Mesenchymal stem cell (in vitro differentiated cells and primary cell): ENCODE measurements at regions not wholly inside any gene's neighbourhood (a gene's known extent, or its start where the extent isn't known, plus 50 kb on each side); places are given as distances from the start of the nearest gene placed in this dataset.

Experiments
- DNase-seq: peaks from one replicate; pipeline ENCODE4 v3.0.0-alpha.2; 2013
- H2AFZ ChIP-seq: one replicate; pipeline ENCODE4 v1.6.1; 2013; ENCODE audit warnings: low read depth, mild to moderate bottlenecking, control low read depth, inconsistent platforms, low read length, moderate library complexity
- H2AK5ac ChIP-seq: 2 replicates; pipeline ENCODE4 v1.6.1; 2013; ENCODE audit warnings: low read length, moderate library complexity, mild to moderate bottlenecking, inconsistent platforms; ENCODE audit not compliant: severe bottlenecking
- H2BK120ac ChIP-seq: one replicate; pipeline ENCODE4 v1.6.1; 2013; ENCODE audit warnings: low read depth, mild to moderate bottlenecking, inconsistent platforms, low read length, moderate library complexity
- H2BK12ac ChIP-seq, 2 experiments: one replicate each; pipeline ENCODE4 v1.6.1; 2013; ENCODE audit warnings: inconsistent platforms in 2 of 2, low read length in 2 of 2, mild to moderate bottlenecking in 2 of 2, moderate library complexity in 2 of 2, control low read depth in 1 of 2
- H2BK15ac ChIP-seq: one replicate; pipeline ENCODE4 v1.6.1; 2013; ENCODE audit warnings: mild to moderate bottlenecking, low read depth, inconsistent platforms; ENCODE audit not compliant: poor library complexity, severe bottlenecking
- H2BK5ac ChIP-seq: 2 replicates; pipeline ENCODE4 v1.6.1; 2013; ENCODE audit warnings: low read depth, mild to moderate bottlenecking, low read length, control low read depth, inconsistent platforms; ENCODE audit not compliant: poor library complexity, severe bottlenecking
- H3K14ac ChIP-seq, 2 experiments: one replicate each; pipeline ENCODE4 v1.6.1; 2013; ENCODE audit warnings: inconsistent platforms in 2 of 2, low read length in 2 of 2, control low read depth in 1 of 2, mild to moderate bottlenecking in 1 of 2, moderate library complexity in 1 of 2
- H3K18ac ChIP-seq, 2 experiments: one replicate each; pipeline ENCODE4 v1.6.1; 2013; ENCODE audit warnings: inconsistent platforms in 2 of 2, low read length in 2 of 2, control low read depth in 1 of 2, low read depth in 1 of 2, mild to moderate bottlenecking in 1 of 2
- H3K23ac ChIP-seq, 2 experiments: one replicate each; pipeline ENCODE4 v1.6.1; 2013; ENCODE audit warnings: inconsistent platforms in 2 of 2, low read length in 2 of 2, mild to moderate bottlenecking in 2 of 2, moderate library complexity in 2 of 2, control low read depth in 1 of 2
- H3K27ac ChIP-seq: 2 replicates; pipeline ENCODE4 v1.5.1; 2013; ENCODE audit warnings: mild to moderate bottlenecking, moderate library complexity, low read length, control low read depth, inconsistent platforms; ENCODE audit not compliant: poor library complexity, severe bottlenecking
- H3K27me3 ChIP-seq, 2 experiments: 2 replicates each; pipeline versions ENCODE4 v1.6.1 to v1.7.0; 2013; ENCODE audit warnings: low read length in 2 of 2, mild to moderate bottlenecking in 2 of 2, moderate library complexity in 2 of 2, control low read depth in 1 of 2, inconsistent platforms in 1 of 2; ENCODE audit not compliant: control insufficient read depth in 1 of 2, insufficient read depth in 1 of 2
- H3K36me3 ChIP-seq, 2 experiments: 2 replicates each; pipeline versions ENCODE4 v1.6.1 to v1.7.0; 2013; ENCODE audit warnings: low read length in 2 of 2, control low read depth in 1 of 2, inconsistent platforms in 1 of 2, low read depth in 1 of 2, mild to moderate bottlenecking in 1 of 2; ENCODE audit not compliant: insufficient read depth in 2 of 2, control insufficient read depth in 1 of 2
- H3K4ac ChIP-seq, 2 experiments: one replicate each; pipeline ENCODE4 v1.6.1; 2013; ENCODE audit warnings: inconsistent platforms in 2 of 2, low read length in 2 of 2, mild to moderate bottlenecking in 2 of 2, moderate library complexity in 2 of 2, control low read depth in 1 of 2, low read depth in 1 of 2
- H3K4me1 ChIP-seq: 2 replicates; pipeline ENCODE4 v1.6.1; 2013; ENCODE audit warnings: low read depth, low read length, control low read depth; ENCODE audit not compliant: control insufficient read depth, insufficient read depth
- H3K4me2 ChIP-seq: 2 replicates; pipeline ENCODE4 v1.6.1; 2013; ENCODE audit warnings: low read length, mild to moderate bottlenecking, inconsistent platforms; ENCODE audit not compliant: poor library complexity, severe bottlenecking
- H3K4me3 ChIP-seq, 2 experiments: 2 replicates each; pipeline versions ENCODE4 v1.5.1 to v1.7.0; 2013; ENCODE audit warnings: low read length in 2 of 2, mild to moderate bottlenecking in 2 of 2, control low read depth in 1 of 2, low read depth in 1 of 2; ENCODE audit not compliant: insufficient read depth in 1 of 2
- H3K79me1 ChIP-seq: replicated peaks from 2 replicates; pipeline ENCODE4 v1.6.1; 2013; ENCODE audit warnings: mild to moderate bottlenecking, control low read depth, low read length, inconsistent platforms; ENCODE audit not compliant: poor library complexity, severe bottlenecking
- H3K9ac ChIP-seq: 2 replicates; pipeline ENCODE4 v1.7.0; 2013; ENCODE audit warnings: mild to moderate bottlenecking, low read length, moderate library complexity
- H3K9me3 ChIP-seq: 2 replicates; pipeline ENCODE4 v1.7.0; 2013; ENCODE audit warnings: mild to moderate bottlenecking, low read length; ENCODE audit not compliant: control insufficient read depth
- H4K8ac ChIP-seq: one replicate; pipeline ENCODE4 v1.6.1; 2013; ENCODE audit warnings: inconsistent platforms, mild to moderate bottlenecking, low read length, moderate library complexity
- H4K91ac ChIP-seq: one replicate; pipeline ENCODE4 v1.6.1; 2013; ENCODE audit warnings: mild to moderate bottlenecking, low read length, inconsistent platforms
- WGBS: methylation state at CpG from one replicate; pipeline ENCODE4 v1.1.7; 2013; ENCODE audit warnings: mixed read lengths; 5-methylcytosine and 5-hydroxymethylcytosine counted together

DNA sequence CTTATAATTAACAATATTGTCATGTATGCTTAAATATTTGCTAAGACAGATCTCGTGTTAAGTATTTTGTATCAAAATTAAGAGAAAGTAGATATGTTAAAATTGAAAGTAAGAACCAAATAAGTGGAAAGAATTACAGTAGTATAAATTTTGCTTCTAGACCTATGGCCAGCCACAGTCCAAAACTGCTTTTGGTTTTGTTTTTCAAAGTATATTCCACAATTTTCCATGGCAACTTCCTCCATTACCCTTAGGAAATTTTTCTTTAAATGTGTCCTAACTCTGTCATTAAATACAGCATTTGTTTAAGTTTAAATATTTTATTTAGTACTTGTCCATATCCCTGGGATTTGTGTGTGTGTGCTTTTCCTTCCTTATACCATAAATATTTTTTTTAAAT, 689.0 kb downstream of the DIAPH3 start:
- H2AFZ ChIP-seq = no peak overlapping the region
- no CpG with 5 or more reads among the region's 1 CpG for WGBS
- H3K14ac ChIP-seq = no peak overlapping the region
- H3K36me3 ChIP-seq = no peaks in the 10 kb centered on the region
- H3K18ac ChIP-seq = no peak overlapping the region
- H3K79me1 ChIP-seq = no peaks in the 10 kb centered on the region
- H3K4me3 ChIP-seq = no peak overlapping the region
- no peak overlapping the region for H3K4me2 ChIP-seq
- H3K27ac ChIP-seq = no peak overlapping the region
- no peaks in the 10 kb centered on the region for H3K27me3 ChIP-seq
- no peak overlapping the region for H3K4ac ChIP-seq
- H3K23ac ChIP-seq = no peak overlapping the region
- H2BK15ac ChIP-seq = no peak overlapping the region
- H2BK5ac ChIP-seq = no peak overlapping the region
- H3K9me3 ChIP-seq = no peaks in the 10 kb centered on the region
- DNase-seq = no peak
- H3K9ac ChIP-seq = no peak overlapping the region
- H4K8ac ChIP-seq = no peak overlapping the region
- no peak overlapping the region for H4K91ac ChIP-seq
- no peaks in the 10 kb centered on the region for H3K4me1 ChIP-seq
- no peak overlapping the region for H2AK5ac ChIP-seq
- no peak overlapping the region for H2BK12ac ChIP-seq
- H2BK120ac ChIP-seq = no peak overlapping the region

DNA sequence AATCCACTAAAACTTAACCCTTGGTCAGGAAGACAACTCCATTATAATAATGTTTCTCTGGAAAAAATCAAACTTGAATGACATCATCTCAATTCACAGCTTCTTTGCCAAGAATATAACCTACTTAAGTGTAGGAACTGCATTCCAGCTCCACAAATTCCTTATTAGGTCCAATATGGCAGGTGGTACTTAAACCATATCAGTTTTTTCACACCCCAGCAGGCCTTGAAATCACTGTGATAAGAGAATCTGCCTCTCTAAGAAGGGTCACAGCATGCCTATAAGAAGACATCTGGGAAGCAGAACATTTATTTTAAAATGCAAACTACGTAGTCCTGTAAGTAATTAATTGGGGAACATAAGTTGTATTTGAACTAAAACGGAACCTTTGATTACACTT, 687.8 kb downstream of the DIAPH3 start:
- Histone ChIP-seq H3K14ac (no peak overlapping the region), H3K27ac (no peak overlapping the region), H2AK5ac (no peak overlapping the region), H4K8ac (no peak overlapping the region), H2BK120ac (no peak overlapping the region), H3K23ac (no peak overlapping the region), H3K4me1 (no peaks in the 10 kb centered on the region), H2BK12ac (no peak overlapping the region), H2AFZ (no peak overlapping the region), H4K91ac (no peak overlapping the region), H3K18ac (no peak overlapping the region), H3K9me3 (no peaks in the 10 kb centered on the region), H3K4ac (no peak overlapping the region), H2BK5ac (no peak overlapping the region), H3K4me3 (no peak overlapping the region), H3K4me2 (no peak overlapping the region), H3K27me3 (no peaks in the 10 kb centered on the region), H2BK15ac (no peak overlapping the region), H3K79me1 (no peaks in the 10 kb centered on the region), H3K9ac (no peak overlapping the region), H3K36me3 (no peaks in the 10 kb centered on the region)
- DNase-seq = no peak
- WGBS = no CpG with 5 or more reads among the region's 2 CpGs

DNA sequence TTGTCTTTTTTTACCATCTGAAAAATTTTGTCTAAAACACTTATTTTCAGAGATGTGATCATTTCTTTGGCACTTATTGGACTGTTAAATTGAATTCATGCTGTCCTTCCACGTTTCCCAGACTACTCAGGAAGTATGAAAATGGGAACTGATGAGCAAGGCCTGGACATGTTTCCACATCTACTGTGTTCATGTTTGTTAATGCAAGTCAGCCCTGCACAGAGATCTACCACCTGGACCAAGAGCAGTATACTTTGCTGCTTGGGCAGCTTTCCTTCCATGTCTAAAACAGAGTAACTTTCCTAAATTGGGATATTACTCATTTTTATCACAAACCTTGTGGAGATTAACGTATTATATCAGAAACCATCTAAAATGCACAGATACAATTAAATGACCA, 687.4 kb downstream of the DIAPH3 start:
- H3K4me1 ChIP-seq = no peaks in the 10 kb centered on the region
- no peak overlapping the region for H4K8ac ChIP-seq
- no peak overlapping the region for H3K9ac ChIP-seq
- H3K36me3 ChIP-seq = no peaks in the 10 kb centered on the region
- H3K18ac ChIP-seq = no peak overlapping the region
- no peak overlapping the region for H3K14ac ChIP-seq
- no peak overlapping the region for H2AK5ac ChIP-seq
- H3K4ac ChIP-seq = no peak overlapping the region
- H3K9me3 ChIP-seq = no peaks in the 10 kb centered on the region
- no peak overlapping the region for H3K23ac ChIP-seq
- no peaks in the 10 kb centered on the region for H3K27me3 ChIP-seq
- no peak overlapping the region for H2BK120ac ChIP-seq
- no peak overlapping the region for H3K27ac ChIP-seq
- H2BK5ac ChIP-seq = no peak overlapping the region
- DNase-seq = peak; percentile 51
- H3K4me2 ChIP-seq = no peak overlapping the region
- WGBS = 60% methylated on average over 2 of the region's 2 CpGs
- no peak overlapping the region for H3K4me3 ChIP-seq
- H4K91ac ChIP-seq = no peak overlapping the region
- H2BK12ac ChIP-seq = no peak overlapping the region
- no peak overlapping the region for H2AFZ ChIP-seq
- H3K79me1 ChIP-seq = no peaks in the 10 kb centered on the region
- H2BK15ac ChIP-seq = no peak overlapping the region

DNA sequence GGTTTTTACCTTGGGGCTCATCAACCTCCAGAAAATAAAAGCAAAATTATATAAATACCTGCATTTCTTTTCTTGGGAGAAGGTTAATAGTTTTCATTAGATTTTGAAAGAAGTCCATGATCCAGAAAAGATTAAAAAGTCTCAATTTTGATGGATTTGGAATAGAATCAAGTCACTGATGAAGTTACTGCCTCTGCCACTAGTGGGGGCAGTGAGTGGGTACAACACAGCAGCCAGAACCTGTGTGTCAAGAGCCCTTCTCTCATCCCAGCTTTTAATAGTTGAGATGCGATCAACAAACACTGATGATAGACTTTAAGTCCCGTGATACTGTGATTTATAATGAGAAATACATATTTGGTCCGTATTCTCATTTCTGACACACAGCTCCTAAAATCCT, 686.7 kb downstream of the DIAPH3 start:
- no peak overlapping the region for H3K9ac ChIP-seq
- no CpG with 5 or more reads among the region's 3 CpGs for WGBS

More for the DNA sequence above, 686.7 kb downstream of the DIAPH3 start:
- Histone ChIP-seq H3K36me3 (no peaks in the 10 kb centered on the region), H4K8ac (no peak overlapping the region), H4K91ac (no peak overlapping the region), H3K18ac (no peak overlapping the region), H3K4me1 (no peaks in the 10 kb centered on the region), H2BK120ac (no peak overlapping the region), H3K79me1 (no peaks in the 10 kb centered on the region), H3K4me3 (no peak overlapping the region), H2AFZ (no peak overlapping the region), H3K4me2 (no peak overlapping the region), H2BK15ac (no peak overlapping the region), H2BK5ac (no peak overlapping the region), H3K27me3 (no peaks in the 10 kb centered on the region), H3K27ac (no peak overlapping the region), H3K14ac (no peak overlapping the region), H3K23ac (no peak overlapping the region), H3K9me3 (no peaks in the 10 kb centered on the region), H3K4ac (no peak overlapping the region), H2BK12ac (no peak overlapping the region), H2AK5ac (no peak overlapping the region)
- no peak for DNase-seq
